T-helper 1 cell (primary cell): ENCODE measurements at regions not wholly inside any gene's neighbourhood (a gene's known extent, or its start where the extent isn't known, plus 50 kb on each side); places are given as distances from the start of the nearest gene placed in this dataset.
"Not testable (repeated sequence)": the region's sequence is repeated elsewhere in the genome, so short reads cannot be mapped to it uniquely, and the experiment has no call there.

Experiments
- DNase-seq, 5 donors: peaks; one replicate each; pipeline ENCODE4 v3.0.0-alpha.2; 2012 to 2020

GRCh38 chr6:167662075-167662880 is 164.4 kb upstream of the AFDN start:
- no peak for DNase-seq

DNA sequence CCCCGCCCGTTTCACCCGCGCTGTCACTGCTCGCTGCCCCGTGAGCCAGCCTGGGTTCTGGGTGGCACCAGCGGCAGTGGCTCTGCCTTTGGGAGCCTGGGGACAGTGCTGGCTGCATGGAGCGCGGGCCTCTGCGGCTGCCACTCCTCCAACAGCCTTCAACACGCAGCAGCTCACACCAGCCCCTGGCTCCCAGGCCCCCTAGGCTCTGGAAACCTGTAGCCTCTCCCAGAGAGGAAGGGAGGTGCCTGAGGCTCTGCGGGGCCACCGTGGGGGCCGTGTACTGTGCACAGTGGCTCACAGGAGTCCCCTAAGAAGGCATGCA is 163.9 kb upstream of the AFDN start:
- no peak for DNase-seq

DNA sequence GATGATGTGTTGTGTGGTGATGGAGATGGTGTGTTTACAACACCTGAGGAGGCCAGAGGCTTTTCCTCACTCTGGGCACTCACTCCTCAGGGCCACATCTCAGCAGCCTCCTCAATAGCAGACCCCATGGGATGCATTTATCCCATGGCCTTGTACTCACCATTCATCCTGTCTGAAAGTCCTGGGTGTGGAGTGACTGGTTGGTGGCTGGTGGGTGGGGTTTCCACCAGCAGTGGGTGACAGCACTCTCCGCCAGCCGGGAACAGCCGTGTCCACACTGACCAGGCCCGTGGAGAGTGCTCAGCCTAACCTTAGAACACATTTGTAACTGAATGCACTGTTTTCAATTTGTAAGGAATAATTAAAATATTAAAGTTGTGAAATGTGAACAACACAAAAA is 163.4 kb upstream of the AFDN start:
- DNase-seq = no peak

- DNase-seq = no peak
Observed at GRCh38 chr6:167663784-167664443, 162.8 kb upstream of the AFDN start.

- no peak for DNase-seq
Observed at GRCh38 chr6:167664678-167665660, 161.7 kb upstream of the AFDN start.

DNA sequence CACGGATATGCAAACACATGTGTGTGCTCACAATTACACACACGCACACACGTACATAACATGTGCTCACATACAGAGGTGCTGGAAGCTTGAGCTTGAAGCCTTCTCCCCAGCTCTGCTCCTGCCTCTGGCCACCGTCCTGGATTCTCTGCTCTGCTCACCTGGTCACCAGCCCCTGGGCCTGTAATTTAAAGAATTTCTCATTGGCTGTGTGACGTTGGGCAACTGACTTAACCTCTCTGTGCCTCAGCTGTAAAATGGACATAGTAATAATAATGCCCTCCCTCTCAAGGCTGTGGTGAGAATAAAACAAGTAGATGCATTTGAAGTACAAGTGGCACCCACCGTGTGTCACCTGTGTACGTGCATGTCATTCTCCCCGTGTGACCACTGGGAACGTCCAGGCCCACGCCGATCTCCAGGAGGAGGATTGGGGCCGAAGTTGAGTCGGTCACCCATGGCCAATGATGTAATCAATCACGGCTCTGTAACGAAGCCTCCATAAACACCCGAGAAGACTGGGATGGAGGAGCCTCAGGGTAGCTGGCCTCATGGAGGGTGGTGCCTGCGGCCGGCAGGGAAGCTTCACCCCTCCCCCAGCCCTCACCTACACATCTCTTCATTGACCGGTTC is 160.9 kb upstream of the AFDN start:
- DNase-seq = no peak

GRCh38 chr6:167666571-167667203 is 160.0 kb upstream of the AFDN start:
- no peak for DNase-seq

GRCh38 chr6:167667204-167668018 is 159.3 kb upstream of the AFDN start:
- DNase-seq = no peak

DNA sequence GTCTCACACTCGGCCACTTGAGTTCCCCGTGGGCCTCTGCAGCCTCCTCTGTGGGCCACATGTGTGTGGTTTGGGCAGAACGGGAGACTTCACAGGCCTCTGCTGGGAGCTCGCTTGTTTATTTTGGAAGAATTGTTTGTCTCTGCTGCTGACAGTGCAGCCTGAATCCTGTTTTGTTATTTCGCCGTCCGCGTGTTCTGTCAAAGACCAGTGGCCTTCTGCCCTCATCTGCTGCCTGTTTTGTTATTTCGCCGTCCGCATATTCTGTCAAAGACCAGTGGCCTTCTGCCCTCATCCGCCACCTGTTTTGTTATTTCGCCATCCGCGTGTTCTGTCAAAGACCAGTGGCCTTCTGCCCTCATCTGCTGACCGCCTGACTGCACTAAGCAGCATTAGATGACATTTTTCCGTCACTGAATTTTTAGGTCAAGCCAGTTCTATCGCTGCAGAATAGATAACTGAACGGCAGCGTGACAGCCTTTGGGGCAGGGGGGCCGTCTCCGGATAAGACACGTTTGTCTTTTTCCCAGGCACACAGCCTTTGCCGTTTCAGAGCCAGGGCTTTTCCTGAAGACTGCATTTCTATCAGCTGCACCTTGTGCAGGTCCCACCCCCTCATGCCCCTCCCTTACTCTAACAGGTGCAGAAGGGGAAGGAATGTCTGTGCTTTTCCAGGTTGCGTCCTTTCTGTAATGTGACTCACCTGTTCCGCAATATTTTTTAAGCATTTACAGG is 158.5 kb upstream of the AFDN start:
- DNase-seq = no peak

- DNase-seq = no peak
Observed at GRCh38 chr6:167668754-167669552, 157.8 kb upstream of the AFDN start.

DNA sequence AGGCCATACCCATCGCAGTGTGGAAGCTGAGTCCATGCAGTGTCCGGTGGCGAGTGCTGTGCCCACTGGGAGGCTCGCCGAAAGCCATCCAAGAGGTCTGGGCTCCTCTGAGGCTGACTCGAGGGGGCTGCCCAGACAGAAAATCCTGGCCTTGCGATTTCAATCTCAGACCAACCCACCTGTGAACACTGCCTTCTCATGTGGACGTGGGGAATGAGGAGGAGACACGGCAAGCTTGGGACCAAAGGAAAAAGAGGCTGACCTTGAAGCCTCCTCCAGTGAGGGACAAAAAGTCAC is 157.2 kb upstream of the AFDN start:
- DNase-seq = no peak

DNA sequence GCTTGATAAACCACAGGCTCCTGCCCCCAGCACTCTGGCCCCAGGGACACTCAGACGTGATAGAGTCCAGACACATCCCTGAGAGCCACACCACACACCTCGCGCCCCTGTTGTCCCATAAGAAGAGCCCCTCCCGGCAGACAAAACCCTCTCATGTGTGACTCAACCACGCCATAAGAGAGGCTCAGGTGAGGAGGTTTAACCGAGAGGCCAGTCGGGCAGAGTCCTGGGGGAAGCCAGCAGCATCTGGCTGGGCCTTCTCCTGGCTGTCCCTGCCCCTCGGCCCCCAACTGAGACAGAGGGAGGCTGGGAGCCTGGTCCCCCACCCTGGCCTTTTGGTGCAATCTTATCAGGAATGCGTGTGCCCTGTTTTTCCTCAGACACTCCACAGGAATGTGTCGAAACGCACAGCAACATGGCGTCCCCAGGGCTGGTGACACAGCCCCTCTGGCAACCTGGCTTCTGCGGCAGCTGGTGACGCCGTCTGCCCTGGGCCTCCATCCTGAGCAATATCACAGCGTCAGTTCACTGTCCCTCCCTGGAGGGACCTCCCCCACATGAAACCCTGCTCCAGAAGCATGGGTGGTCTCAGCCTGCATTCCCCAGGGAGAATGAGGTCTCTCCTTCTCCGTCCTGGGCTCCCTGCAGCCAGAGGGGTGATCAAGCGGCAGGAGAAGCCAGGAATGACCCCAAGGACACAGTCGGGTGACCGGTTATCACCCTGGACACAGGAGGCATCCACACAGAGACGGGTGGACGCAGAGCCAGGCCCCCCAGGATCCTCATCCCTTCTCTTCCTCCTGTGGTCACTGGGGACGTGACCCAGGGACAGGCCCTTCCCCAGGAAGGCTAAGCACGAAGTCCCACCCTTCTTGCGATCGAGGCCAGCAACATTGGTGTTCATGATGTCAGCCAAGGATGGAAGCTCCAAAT is 156.6 kb upstream of the AFDN start:
- no peak for DNase-seq

GRCh38 chr6:167670938-167671338 is 155.8 kb upstream of the AFDN start:
- DNase-seq = no peak

GRCh38 chr6:167671379-167671976 is 155.2 kb upstream of the AFDN start:
- DNase-seq = not testable (repeated sequence)

GRCh38 chr6:167671977-167672687 is 154.6 kb upstream of the AFDN start:
- DNase-seq = no peak

DNA sequence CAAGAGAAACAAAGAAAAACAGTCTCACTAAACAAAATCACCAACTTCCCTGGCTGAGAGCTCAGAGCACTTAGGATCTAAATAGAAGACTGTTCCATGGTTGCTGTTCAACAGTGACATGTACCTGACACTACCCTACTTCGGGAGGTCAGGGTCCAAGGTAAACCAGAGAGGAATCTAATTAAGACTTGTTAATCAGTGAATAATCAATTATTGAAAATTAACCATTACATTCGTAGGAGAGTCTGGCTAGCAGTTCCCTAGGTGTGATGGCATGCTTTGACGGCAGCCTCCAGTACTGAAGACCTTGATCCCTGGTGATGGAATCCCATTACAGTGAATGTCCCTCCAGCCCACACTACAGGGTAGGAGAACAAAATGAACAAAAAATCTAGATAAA is 154.0 kb upstream of the AFDN start:
- no peak for DNase-seq

DNA sequence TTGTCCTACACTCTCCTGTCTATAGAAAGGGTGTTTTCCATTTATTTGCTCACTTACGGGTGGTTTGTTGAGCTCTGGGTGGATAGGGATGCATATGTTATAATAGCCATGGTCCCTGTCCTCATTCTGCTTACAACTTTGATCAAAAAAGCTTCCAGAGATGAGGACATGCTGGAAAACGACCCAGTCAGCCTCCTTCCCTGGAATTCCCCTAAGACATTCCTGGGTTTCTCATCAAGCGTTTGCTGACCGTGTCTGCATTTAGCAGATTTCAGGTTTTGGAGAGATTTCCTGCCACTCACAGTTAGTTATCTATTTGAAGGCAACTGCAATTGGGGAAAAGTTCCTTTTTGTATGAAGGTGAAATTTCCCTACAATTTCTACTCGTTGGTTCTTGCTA is 152.8 kb upstream of the AFDN start:
- DNase-seq = no peak

- DNase-seq = no peak
Observed at GRCh38 chr6:167674486-167674885, 152.2 kb upstream of the AFDN start.
